AG10803 (cell line): ENCODE measurements at regions not wholly inside any gene's neighbourhood (a gene's known extent, or its start where the extent isn't known, plus 50 kb on each side); places are given as distances from the start of the nearest gene placed in this dataset.

Source experiments
- DNase-seq: peaks from one replicate; pipeline ENCODE4 v3.0.0; 2010; ENCODE audit warnings: low read depth
- H3K4me3 ChIP-seq: 2 replicates; pipeline ENCODE4 v1.5.1; 2011; ENCODE audit warnings: mild to moderate bottlenecking, low read length, control low read depth
- TF ChIP-seq, protein P1 (sequence below): conservative IDR thresholded peaks from 2 replicates; pipeline ENCODE4 v1.5.1; 2011; ENCODE audit warnings: mild to moderate bottlenecking, low read length, control low read depth, inconsistent platforms

- H3K4me3 ChIP-seq: no peak overlapping the region
- TF ChIP-seq, protein P1, sequence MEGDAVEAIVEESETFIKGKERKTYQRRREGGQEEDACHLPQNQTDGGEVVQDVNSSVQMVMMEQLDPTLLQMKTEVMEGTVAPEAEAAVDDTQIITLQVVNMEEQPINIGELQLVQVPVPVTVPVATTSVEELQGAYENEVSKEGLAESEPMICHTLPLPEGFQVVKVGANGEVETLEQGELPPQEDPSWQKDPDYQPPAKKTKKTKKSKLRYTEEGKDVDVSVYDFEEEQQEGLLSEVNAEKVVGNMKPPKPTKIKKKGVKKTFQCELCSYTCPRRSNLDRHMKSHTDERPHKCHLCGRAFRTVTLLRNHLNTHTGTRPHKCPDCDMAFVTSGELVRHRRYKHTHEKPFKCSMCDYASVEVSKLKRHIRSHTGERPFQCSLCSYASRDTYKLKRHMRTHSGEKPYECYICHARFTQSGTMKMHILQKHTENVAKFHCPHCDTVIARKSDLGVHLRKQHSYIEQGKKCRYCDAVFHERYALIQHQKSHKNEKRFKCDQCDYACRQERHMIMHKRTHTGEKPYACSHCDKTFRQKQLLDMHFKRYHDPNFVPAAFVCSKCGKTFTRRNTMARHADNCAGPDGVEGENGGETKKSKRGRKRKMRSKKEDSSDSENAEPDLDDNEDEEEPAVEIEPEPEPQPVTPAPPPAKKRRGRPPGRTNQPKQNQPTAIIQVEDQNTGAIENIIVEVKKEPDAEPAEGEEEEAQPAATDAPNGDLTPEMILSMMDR: no peak
- no peak for DNase-seq
These were observed 255.6 kb downstream of the PREX1 start for GRCh38 chr20:48571949-48572847.

DNA sequence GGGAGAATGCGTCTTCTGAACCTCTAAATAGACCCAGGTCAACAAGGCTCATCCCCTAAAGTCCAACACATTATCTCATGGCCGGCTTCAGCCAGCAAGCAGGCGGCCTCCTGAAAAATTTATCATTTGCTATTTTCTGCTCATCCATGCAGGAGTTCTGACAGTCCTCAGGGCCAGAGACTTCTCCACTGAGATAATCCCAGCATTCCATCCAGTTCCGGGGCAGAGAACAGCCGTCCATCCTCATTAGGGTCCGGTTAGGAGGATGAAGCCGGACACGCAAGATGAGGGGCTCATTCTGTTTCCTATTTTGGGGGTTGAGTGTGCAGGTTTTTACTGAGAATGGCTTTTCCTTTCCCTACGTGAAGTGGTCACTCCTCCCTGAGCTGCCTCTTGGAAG, 258.1 kb downstream of the PREX1 start:
- DNase-seq: no peak

GRCh38 chr20:48568520-48568919, 259.3 kb downstream of the PREX1 start:
- DNase-seq: no peak

More for the DNA sequence above, 258.1 kb downstream of the PREX1 start:
- H3K4me3 ChIP-seq: no peak overlapping the region
- TF ChIP-seq, protein P1: no peak

GRCh38 chr20:48567145-48567544, 260.7 kb downstream of the PREX1 start:
- H3K4me3 ChIP-seq: no peak overlapping the region
- DNase-seq: no peak
- TF ChIP-seq, protein P1: no peak

More at GRCh38 chr20:48568520-48568919, 259.3 kb downstream of the PREX1 start:
- TF ChIP-seq, protein P1: no peak
- no peak overlapping the region for H3K4me3 ChIP-seq

GRCh38 chr20:48564982-48565539, 262.7 kb downstream of the PREX1 start:
- DNase-seq: no peak
- H3K4me3 ChIP-seq: no peak overlapping the region
- TF ChIP-seq, protein P1: no peak

DNA sequence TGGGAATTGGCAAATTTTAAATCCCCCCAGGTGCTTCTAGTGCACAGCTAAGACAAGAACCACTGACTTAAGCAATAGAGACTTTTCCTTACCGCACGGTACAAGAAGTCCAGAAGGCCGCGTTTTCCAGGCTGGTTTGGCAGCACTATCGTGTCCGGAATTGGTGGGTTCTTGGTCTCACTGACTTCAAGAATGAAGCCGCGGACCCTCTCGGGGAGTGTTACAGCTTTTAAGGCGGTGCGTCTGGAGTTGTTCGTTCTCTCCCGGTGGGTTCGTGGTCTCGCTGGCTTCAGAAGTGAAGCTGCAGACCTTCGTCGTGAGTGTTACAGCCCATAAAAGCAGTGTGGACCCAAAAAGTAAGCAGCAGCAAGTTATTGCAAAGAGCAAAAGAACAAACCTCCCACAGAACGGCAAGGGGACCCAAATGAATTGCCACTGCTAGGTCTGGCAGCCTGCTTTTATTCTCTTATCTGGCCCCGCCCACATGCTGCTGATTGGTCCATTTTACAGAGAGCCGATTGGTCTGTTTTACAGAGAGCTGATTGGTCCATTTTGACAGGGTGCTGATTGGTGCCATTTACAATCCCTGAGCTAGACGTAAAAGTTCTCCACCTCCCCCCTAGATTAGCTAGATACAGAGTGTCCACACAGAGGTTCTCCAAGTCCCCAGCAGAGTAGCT, 264.5 kb downstream of the PREX1 start:
- H3K4me3 ChIP-seq: no peak overlapping the region
- TF ChIP-seq, protein P1: no peak
- DNase-seq: no peak
